Ovary (tissue), 3 donors: ENCODE measurements at regions not wholly inside any gene's neighbourhood (a gene's known extent, or its start where the extent isn't known, plus 50 kb on each side); places are given as distances from the start of the nearest gene placed in this dataset.

Experiments used
- CTCF ChIP-seq, 3 donors: fragments of 450-650 bp in 2 of 3; fragments of 200-600 bp in 1 of 3; IDR thresholded peaks; one replicate each; pipeline versions ENCODE4 v1.5.1 to v1.8.0; 2016 to 2022; ENCODE audit warnings: antibody characterized with exemption in 3 of 3, mild to moderate bottlenecking in 1 of 3
- EP300 ChIP-seq: sonication (generic); formaldehyde crosslinking; IDR thresholded peaks from one replicate; pipeline ENCODE4 v1.6.1; 2017; ENCODE audit warnings: antibody characterized with exemption
- POLR2A ChIP-seq: fragments of 450-650 bp; IDR thresholded peaks from one replicate; pipeline ENCODE4 v1.6.1; 2017; ENCODE audit warnings: antibody characterized with exemption, mild to moderate bottlenecking, moderate library complexity
- donor health status: DM: no; HTN: no; CAD: no.

- TF ChIP-seq CTCF (IDR thresholded peaks at IDR 0.05) (no peak), POLR2A (no peak), EP300 (no peak)
These were observed 69.8 kb upstream of the RGS18 start for GRCh38 chr1:192088496-192088895.
